Dermis microvascular lymphatic vessel endothelial cell (primary cell): ENCODE measurements at regions not wholly inside any gene's neighbourhood (a gene's known extent, or its start where the extent isn't known, plus 50 kb on each side); places are given as distances from the start of the nearest gene placed in this dataset.
"Not testable (repeated sequence)": the region's sequence is repeated elsewhere in the genome, so short reads cannot be mapped to it uniquely, and the experiment has no call there.

Experiments used
- DNase-seq, 2 donors: peaks; one replicate each; pipeline versions ENCODE4 v3.0.0 to v3.0.0-alpha.2; 2010; ENCODE audit warnings: low read depth in 2 of 2

DNA sequence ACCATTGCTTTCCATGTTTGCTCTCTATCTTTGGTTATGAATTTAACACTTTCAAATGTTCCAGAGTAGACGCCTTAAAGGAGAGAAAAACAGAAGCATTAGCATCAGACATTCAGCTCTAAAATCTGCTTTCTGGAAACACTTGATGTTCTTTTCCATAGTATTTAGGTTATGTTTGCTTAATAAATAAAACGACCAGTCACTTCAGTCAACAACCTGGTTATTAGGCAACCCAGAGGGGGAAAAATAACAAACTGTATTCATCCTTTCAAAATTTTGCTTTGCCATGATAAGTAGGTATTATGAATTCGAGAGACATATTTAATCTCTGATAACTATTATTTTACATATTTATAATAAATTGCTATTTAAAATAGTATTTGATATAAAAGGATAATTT, 1044.7 kb downstream of the CDH9 start:
- no peak for DNase-seq

- no peak for DNase-seq
These were observed 1046.7 kb downstream of the CDH9 start for GRCh38 chr5:25991639-25992038.

DNA sequence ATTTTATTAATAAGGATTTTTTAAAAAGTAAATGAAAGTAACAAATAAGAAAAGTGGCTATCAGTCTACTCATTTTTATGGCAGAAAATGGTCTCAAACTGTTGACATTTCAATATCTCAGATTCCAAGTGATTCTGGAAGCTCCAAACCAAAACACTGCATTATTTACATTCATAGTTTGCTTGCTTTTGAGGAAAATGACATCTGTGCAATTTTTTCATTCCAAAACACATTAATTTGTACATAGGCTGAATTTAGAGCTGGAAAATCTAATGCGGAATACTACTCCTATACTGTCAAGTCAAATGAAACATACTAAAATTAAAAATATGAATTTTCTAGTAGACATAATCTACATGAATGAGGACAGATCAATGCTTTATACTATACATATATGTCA, 1047.6 kb downstream of the CDH9 start:
- no peak for DNase-seq

- no peak for DNase-seq
These were observed 1059.3 kb downstream of the CDH9 start for GRCh38 chr5:25979086-25979485.

DNA sequence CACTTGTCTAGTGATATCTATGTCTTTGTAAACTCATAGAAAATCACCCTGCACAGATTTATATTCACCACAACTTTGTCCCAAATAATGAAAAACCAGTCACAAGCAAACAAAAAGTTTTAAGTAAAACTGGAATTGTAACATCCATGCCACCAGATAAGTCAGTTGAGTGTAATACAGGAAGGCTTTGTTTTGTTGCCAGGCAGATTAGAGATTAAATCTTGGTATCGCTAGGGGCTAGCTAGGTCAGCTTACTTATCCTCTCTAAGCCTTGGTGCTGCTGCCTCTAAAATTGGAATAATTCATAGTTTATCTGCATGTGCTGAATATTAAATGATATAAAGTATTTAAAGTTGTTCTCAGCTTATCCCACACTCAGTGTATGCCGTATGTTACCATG, 1062.5 kb downstream of the CDH9 start:
- DNase-seq: no peak

DNA sequence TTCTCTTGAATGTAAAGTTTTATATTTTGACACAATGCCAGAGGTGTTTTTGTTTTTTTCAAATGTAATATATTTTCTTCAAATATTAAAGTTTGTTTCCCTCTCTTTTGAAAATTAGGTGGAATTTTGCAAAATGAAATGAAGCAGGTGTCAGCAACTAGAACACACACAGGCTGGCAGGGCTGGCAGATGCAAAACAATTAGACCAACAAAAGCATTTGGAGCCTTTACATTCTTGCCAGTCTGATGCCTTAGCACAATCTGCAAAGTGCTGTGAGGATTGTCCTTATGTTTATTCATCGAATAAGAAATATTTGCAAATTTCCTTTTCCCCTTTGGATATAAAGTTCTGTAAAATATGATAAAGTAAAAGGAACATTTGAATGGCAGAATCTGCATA, 1063.9 kb downstream of the CDH9 start:
- DNase-seq: no peak

DNA sequence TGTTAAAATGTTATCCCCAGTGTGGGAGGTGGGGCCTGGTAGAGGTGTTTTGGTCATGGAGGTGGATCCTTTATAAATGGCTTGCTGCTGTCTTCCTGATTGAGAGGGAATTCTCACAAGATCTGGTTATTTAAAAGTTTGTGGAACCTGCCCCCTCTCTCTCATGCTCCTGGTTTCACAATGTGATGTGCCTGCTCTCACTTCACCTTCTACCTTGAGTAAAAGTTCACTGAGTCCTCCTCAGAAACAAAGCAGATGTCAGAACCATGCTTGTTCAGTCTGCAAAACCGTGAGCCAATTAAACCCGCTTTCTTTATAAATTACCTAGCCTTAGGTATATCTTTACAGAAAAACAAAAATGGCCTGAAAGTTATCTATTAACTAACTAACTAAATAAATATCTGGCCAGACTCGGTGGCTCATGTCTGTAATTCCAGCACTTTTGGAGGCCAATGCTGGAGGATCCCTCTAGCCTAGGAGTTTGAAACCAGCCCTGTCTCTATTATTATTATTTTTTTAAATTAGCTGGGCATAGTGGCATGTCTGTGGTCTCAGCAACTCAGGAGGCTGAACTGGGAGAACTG, 1067.4 kb downstream of the CDH9 start:
- DNase-seq: no peak

DNA sequence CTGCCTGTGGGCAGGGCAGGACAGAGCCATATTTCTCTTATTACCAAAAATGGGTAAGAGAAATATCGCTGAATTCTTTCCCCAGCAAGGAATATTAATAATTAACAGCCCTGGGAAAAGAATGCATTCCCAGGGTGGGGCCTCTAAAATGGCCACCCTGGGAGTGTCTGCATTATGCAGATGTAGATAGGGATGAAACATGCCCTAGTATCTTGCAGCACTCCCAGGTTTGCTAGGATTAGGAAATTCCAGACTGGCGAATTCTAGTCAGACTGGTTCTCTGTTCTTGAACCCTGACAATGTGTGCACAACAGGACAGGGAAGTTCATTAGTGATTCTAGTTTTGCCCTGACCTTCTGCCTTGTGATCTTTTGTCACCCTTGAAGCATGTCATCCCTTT, 1069.3 kb downstream of the CDH9 start:
- DNase-seq: not testable (repeated sequence)

GRCh38 chr5:25964009-25964372, 1074.4 kb downstream of the CDH9 start:
- DNase-seq: no peak

DNA sequence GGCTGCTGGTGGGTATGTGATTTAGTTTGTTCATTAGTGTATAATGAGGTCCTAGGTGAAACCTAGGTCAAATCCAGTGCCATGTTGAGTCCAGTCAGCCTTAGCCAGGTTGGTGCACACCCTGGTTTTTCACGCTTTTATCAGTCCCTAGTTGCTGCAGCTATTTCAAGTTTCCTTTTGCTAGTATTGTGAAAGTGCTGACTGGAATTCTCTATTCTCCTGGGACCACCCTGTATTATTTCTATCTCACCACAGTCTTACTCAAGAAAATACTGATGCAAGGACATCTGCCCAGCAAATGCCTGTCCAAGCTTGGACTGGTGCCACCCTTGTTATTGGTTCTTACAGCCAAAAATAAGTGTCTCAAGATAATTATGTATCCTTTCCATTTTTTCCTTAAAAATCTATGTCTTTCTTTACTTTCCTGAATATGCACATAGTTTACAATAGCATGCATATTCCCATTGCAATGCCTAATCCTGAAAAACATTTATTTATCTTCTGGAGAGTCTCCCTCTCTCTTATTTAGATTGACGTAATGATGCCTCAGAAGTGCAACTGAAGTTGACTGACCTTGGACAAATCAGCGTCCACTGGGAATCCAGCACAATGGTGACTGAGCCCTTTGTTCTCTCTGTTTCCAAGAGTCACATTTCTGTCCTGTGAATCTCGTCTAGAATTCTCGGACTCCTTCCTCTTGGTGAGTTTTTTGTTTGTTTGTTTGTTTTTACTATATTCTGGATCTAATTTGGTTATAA, 1075.0 kb downstream of the CDH9 start:
- DNase-seq: no peak

- DNase-seq: no peak
These were observed 1083.0 kb downstream of the CDH9 start for GRCh38 chr5:25955337-25955736.

DNA sequence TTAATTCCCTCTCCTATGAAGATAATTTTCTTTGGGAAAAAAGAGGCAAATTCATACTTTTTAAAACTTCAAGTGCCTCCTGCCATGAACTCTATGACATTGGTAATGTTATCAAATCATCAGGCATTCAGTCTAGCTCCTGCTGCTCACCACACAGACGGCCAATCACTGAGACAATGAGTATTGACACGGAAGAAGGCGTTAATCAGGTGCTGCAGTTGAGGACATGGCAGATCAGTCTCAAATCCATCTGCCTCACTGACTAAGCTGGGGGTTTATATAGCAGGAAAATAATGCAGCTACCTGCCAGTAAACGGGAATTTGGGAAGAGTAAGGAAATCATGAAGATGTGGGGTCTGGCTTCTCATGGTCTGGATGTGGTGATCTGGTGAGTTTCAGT, 1087.7 kb downstream of the CDH9 start:
- DNase-seq: no peak

DNA sequence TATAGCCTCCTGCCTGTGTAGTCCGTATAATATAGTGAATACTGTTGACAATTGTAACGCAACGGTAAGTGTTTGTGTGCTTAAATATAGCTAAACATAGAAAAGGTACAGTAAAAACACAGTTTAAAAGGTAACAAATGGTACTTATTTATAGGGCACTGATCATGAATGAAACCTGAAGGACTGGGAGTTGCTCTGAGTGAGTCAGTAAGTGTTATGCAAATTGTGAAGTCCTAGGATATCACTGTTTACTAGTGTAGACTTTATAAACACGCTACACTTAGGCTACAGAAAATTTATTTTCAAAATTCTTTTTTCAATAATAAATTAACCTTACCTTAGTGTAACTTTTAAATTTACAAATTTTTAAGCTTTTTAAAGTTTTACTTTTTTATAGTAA, 1090.1 kb downstream of the CDH9 start:
- no peak for DNase-seq

DNA sequence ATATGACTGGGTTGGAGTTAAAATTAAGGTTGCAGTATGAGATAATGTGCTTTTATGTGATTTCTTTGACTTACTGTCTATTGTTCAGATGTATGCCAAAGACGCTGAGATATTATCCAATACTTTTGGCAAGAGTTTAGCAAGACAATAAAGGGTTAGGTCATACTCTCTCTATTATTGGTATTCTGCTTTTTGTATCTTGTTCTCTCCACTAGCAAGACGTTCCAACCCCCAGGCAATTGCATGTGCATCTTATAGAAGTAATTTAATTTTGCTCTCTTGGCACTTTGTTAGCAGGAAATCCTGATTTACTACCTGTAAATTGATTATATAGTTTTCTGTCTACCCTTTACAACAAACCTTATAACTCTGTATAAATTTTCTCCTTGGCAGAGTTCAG, 1093.6 kb downstream of the CDH9 start:
- DNase-seq: no peak

- DNase-seq: no peak
These were observed 1129.2 kb downstream of the CDH9 start for GRCh38 chr5:25909163-25909562.

DNA sequence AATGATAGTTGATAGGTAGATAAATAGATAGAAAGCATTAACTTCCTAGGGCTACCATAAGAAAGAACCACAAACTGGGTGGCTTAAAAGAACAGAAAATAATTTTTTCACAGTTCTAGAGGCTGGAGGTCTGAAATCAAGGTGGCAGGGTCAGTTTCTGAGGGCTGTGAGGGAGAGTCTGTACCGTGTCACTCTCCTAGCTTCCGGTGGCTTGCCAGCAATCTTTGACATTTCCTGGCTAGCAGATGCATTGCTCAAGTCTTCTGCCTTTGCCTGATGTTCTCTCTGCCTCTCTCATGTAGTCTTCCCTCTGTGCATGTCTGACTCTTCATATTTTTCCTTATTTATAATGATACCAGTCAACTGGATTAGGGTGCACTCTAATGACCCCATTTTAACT, 1132.7 kb downstream of the CDH9 start:
- no peak for DNase-seq

DNA sequence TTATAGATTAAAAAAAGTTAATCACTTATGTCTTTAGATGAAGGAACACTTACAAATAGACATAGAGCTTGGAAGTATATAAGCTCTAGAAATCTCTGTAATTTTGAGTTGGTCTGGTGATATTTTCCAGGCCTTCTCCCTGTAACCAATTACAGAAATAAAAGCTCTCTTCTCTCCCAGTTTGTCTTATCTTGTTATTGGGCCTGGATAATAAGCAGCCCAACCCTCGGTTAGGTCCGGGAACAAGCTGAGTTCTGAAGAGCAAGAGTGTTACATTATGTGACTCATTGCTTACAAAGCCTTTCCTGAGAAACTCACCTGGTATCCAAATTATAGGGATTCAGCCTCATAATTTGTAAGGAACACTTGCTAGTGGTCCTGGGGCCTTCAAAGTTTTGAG, 1146.2 kb downstream of the CDH9 start:
- no peak for DNase-seq

DNA sequence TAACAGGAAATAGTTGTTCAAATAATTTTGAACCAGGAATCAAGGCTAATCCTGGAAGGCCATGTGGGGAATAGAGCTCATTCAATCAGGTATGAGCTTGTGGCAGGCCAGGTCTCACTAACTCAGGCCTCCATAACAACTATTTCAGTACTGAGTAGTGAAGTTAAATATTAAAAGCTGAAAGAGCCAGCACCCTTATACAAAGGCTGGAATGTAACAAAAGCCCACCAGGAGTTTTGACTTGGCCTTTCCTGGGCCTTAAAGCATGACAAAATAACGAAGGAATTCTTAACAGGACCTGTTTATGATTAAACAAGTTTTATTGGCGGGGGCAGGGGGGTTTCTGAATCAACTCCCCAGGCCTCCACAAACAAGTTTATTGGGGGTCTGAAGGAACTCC, 1146.7 kb downstream of the CDH9 start:
- no peak for DNase-seq

DNA sequence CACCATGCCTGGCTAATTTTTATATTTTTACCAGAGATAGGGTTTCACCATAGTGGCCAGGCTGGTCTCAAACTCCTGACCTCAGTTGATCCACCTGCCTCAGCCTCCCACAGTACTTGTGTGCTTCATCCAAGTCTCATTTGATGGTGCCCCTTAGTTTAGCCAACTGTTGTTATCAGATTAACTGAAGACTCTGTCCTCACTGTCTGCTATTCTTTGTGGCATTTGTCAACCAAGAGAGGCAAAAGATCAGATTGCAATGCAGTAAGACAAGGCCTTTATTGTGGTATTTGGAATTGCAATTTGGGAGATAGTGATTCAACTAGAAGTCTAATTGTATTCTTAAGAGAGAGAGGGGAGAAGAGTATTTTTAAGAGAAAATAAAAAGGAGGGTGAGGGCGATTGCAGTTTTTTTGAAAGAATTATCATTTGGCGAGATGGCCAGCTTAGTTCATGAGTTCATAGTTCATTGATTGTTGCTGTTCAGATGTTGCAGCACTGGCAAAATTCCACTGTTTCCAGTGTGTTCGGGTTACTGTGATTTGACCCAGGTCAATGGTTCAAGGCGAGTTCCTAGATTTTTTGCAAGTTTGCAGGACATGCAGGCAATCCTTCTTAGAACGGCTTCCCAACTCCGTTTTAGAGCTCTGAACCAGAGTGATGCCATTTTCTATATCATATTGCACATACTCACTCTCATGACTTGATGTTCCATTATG, 1156.9 kb downstream of the CDH9 start:
- DNase-seq: no peak

GRCh38 chr5:25863811-25864210, 1174.6 kb downstream of the CDH9 start:
- no peak for DNase-seq

DNA sequence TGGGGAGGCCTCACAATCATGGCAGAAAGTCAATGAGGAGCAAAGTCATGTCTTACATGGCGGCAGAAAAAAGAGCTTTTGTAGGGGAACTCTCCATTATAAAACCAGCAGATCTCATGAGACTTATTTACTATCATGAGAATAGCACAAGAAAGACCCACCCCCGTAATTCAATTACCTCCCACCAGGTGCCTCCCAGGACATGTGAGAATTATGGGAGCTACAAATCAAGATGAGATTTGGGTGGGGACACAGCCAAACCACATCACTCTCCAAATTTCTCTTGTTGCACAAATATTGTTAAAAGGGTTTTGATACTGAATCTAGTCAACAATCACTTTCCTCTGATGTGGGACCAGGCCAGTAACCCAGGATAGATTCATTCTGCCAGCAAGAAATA, 1176.1 kb downstream of the CDH9 start:
- DNase-seq: no peak

- no peak for DNase-seq
These were observed 1180.4 kb downstream of the CDH9 start for GRCh38 chr5:25858019-25858418.

DNA sequence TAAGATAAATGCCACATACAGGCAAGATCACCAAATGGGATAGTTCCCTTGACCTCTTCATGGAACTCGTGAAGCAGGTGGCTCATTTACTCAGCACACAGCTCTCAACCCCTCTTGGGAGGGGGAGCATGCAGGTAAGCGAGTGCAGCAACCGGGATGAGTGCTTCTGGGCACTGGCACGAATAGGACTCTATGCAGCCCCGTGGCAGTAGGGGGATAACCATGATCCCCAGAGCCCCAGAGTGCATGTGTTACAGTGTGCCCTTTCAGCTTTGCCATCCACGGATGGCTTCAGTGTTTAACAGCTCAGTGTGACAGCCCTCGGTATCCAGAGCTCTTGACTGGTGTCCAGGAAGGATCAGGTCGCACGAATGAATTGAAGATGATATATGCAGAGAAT, 1187.1 kb downstream of the CDH9 start:
- no peak for DNase-seq
